ENCODE measurements at regions not wholly inside any gene's neighbourhood (a gene's known extent, or its start where the extent isn't known, plus 50 kb on each side); places are given as distances from the start of the nearest gene placed in this dataset.

- H3K27me3 Mint-ChIP-seq: no peaks in the 10 kb centered on the region
- H3K9me3 Mint-ChIP-seq: no peaks in the 10 kb centered on the region
- H3K4me3 Mint-ChIP-seq: no peak overlapping the region
- no peaks in the 10 kb centered on the region for H3K4me1 Mint-ChIP-seq (ENCODE audit: unreplicated experiment)
- H3K27ac Mint-ChIP-seq: no peak overlapping the region
- TF ChIP-seq, protein P1, sequence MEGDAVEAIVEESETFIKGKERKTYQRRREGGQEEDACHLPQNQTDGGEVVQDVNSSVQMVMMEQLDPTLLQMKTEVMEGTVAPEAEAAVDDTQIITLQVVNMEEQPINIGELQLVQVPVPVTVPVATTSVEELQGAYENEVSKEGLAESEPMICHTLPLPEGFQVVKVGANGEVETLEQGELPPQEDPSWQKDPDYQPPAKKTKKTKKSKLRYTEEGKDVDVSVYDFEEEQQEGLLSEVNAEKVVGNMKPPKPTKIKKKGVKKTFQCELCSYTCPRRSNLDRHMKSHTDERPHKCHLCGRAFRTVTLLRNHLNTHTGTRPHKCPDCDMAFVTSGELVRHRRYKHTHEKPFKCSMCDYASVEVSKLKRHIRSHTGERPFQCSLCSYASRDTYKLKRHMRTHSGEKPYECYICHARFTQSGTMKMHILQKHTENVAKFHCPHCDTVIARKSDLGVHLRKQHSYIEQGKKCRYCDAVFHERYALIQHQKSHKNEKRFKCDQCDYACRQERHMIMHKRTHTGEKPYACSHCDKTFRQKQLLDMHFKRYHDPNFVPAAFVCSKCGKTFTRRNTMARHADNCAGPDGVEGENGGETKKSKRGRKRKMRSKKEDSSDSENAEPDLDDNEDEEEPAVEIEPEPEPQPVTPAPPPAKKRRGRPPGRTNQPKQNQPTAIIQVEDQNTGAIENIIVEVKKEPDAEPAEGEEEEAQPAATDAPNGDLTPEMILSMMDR (conservative IDR thresholded peaks at IDR 0.05): peak; percentile 38
- H3K36me3 Mint-ChIP-seq: no peaks in the 10 kb centered on the region
- no peak for DNase-seq (ENCODE audit: extremely low spot score, unreplicated experiment)
These were observed 159.5 kb downstream of the BRMS1L start for GRCh38 chr14:35985474-35986218.

DNA sequence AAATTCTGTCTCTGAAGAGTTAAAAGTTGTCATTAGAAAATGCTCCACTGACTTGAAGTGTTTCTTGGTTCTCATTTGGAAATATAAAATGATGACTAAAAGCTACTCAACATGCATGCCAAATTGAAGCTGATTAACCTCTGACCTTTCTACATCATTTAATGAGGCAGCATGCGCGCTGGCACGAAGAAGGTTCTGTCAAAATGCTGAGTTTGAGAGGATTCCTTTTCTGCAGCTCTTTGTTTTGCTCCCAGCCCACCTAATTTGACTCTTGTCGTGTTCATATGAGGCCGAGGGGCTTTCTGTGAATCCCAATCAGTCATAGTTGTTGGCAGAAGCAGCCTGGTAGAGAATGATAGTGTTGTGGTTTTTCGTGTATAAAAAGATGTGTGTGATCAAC lies 153.4 kb downstream of the BRMS1L start:
- TF ChIP-seq, protein P1 (conservative IDR thresholded peaks at IDR 0.05): no peak
- H3K27me3 Mint-ChIP-seq: no peaks in the 10 kb centered on the region
- peaks cover 5% of the 10 kb centered on the region for H3K4me1 Mint-ChIP-seq (ENCODE audit: unreplicated experiment)
- H3K36me3 Mint-ChIP-seq: no peaks in the 10 kb centered on the region
- no peaks in the 10 kb centered on the region for H3K9me3 Mint-ChIP-seq
- H3K4me3 Mint-ChIP-seq: no peak overlapping the region
- no peak for DNase-seq (ENCODE audit: extremely low spot score, unreplicated experiment)
- H3K27ac Mint-ChIP-seq: no peak overlapping the region

GRCh38 chr14:35978561-35978960 lies 152.4 kb downstream of the BRMS1L start:
- Mint-ChIP-seq H3K4me3 (no peak overlapping the region), H3K27me3 (no peaks in the 10 kb centered on the region), H3K36me3 (no peaks in the 10 kb centered on the region), H3K4me1 (ENCODE audit: unreplicated experiment) (peaks cover 5% of the 10 kb centered on the region), H3K27ac (no peak overlapping the region), H3K9me3 (no peaks in the 10 kb centered on the region)
- no peak for DNase-seq (ENCODE audit: extremely low spot score, unreplicated experiment)
- TF ChIP-seq, protein P1 (conservative IDR thresholded peaks at IDR 0.05): no peak

- Mint-ChIP-seq H3K36me3 (no peaks in the 10 kb centered on the region), H3K27me3 (no peaks in the 10 kb centered on the region), H3K9me3 (no peaks in the 10 kb centered on the region), H3K4me3 (no peak overlapping the region), H3K4me1 (ENCODE audit: unreplicated experiment) (peaks cover 5% of the 10 kb centered on the region), H3K27ac (no peak overlapping the region)
- no peak for DNase-seq (ENCODE audit: extremely low spot score, unreplicated experiment)
- TF ChIP-seq, protein P1 (conservative IDR thresholded peaks at IDR 0.05): no peak
These were observed 149.7 kb downstream of the BRMS1L start for GRCh38 chr14:35975814-35976213.

DNA sequence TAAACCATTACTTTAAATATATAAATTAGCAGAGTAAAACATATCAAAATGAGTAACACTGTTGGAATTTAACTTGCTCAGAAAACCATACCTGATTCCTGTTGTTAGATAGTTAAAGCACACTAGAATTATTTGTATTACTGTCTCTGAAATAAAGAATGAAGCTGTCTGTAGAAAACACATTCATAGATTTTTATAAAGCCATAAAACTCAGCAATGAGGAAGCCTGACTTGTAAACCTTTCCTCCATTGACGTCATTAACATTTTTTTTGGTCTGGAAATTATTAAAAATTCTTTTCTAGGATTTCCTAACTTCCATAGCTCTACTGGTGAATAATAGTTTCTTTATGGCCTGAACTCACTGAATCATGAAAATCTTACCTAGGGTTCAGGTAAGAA lies 147.6 kb downstream of the BRMS1L start:
- Mint-ChIP-seq H3K27ac (no peak overlapping the region), H3K9me3 (no peaks in the 10 kb centered on the region), H3K4me3 (no peak overlapping the region), H3K36me3 (no peaks in the 10 kb centered on the region), H3K4me1 (ENCODE audit: unreplicated experiment) (no peaks in the 10 kb centered on the region), H3K27me3 (peaks cover 3% of the 10 kb centered on the region)
- no peak for DNase-seq (ENCODE audit: extremely low spot score, unreplicated experiment)
- TF ChIP-seq, protein P1 (conservative IDR thresholded peaks at IDR 0.05): no peak
